ENCODE measurements at regions not wholly inside any gene's neighbourhood (a gene's known extent, or its start where the extent isn't known, plus 50 kb on each side); places are given as distances from the start of the nearest gene placed in this dataset.

DNA sequence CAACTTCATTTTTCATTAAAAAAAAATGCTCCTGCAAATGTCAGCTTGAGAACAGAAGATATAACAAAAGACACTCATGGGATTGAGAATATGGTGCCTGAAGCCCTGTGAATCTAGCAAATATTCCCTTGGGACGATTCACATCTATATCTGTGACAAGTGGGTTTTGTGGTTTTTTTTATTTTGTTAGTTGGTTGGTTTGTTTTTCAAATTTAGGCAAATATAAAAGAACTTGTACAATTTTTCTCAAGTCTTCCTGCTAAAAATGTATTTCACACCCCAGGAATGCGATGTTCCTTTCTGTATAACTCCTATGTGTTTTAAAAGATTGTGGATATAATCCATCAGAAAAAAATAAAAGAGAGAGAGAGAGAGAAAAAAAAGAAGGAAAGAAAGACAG, 1061.8 kb upstream of the ARRDC3 start:
- TF ChIP-seq CTCF (conservative IDR thresholded peaks at IDR 0.05) = no peak
- no peak for TF ChIP-seq ZFX (IDR thresholded peaks at IDR 0.05)
